ENCODE measurements at regions not wholly inside any gene's neighbourhood (a gene's known extent, or its start where the extent isn't known, plus 50 kb on each side); places are given as distances from the start of the nearest gene placed in this dataset.

DNA sequence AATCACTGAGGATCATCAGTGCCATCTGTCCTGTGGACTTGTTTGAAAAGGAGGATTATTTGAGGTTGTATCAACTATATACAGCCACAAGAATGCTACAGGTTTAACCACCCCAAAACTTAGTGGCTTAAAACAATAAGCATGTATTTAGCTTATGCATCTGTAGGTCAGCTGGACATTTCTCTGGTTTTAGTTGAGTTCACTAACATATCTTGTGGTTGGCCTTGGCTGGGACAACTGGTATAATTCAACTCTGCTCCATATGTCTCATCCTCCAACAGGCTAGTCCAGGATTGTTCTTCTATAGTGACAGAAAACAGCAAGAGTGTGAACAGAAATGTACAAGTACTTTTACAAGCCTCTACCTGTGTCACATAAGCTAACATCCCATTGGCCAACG lies 49.9 kb upstream of the SOX6 start:
- Histone ChIP-seq H3K4me2 (no peak overlapping the region), H3K27me3 (ENCODE audit: insufficient read depth, low read depth) (no peaks in the 10 kb centered on the region), H2AFZ (no peak overlapping the region), H3K4me3 (no peak overlapping the region), H3K27ac (no peak overlapping the region), H3K79me2 (ENCODE audit: low read depth) (no peaks in the 10 kb centered on the region), H3K4me1 (replicated peaks; ENCODE audit: insufficient read depth) (no peaks in the 10 kb centered on the region), H4K20me1 (ENCODE audit: insufficient read depth) (no peaks in the 10 kb centered on the region), H3F3A (ENCODE audit: insufficient read depth, low read depth) (no peaks in the 10 kb centered on the region), H3K9me2 (ENCODE audit: insufficient read depth) (no peaks in the 10 kb centered on the region), H3K9me3 (ENCODE audit: insufficient read depth, low read depth) (no peaks in the 10 kb centered on the region), H3K36me3 (ENCODE audit: low read depth) (no peaks in the 10 kb centered on the region)
- TF ChIP-seq EZH2 (IDR thresholded peaks at IDR 0.05; ENCODE audit: low read depth): no peak
- TF ChIP-seq, protein P1, sequence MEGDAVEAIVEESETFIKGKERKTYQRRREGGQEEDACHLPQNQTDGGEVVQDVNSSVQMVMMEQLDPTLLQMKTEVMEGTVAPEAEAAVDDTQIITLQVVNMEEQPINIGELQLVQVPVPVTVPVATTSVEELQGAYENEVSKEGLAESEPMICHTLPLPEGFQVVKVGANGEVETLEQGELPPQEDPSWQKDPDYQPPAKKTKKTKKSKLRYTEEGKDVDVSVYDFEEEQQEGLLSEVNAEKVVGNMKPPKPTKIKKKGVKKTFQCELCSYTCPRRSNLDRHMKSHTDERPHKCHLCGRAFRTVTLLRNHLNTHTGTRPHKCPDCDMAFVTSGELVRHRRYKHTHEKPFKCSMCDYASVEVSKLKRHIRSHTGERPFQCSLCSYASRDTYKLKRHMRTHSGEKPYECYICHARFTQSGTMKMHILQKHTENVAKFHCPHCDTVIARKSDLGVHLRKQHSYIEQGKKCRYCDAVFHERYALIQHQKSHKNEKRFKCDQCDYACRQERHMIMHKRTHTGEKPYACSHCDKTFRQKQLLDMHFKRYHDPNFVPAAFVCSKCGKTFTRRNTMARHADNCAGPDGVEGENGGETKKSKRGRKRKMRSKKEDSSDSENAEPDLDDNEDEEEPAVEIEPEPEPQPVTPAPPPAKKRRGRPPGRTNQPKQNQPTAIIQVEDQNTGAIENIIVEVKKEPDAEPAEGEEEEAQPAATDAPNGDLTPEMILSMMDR (conservative IDR thresholded peaks at IDR 0.05): no peak
- ChIA-PET CTCF (no interaction called here), POLR2A (ENCODE audit: unreplicated experiment) (no interaction called here)
- no peak for DNase-seq
- no TSS peak for BruUV-seq (replicated peaks)
- intact Hi-C loops (cut with micrococcal nuclease; ENCODE audit: unreplicated experiment): no loop called here
